ENCODE measurements at regions not wholly inside any gene's neighbourhood (a gene's known extent, or its start where the extent isn't known, plus 50 kb on each side); places are given as distances from the start of the nearest gene placed in this dataset.

GRCh38 chr14:71576472-71576871, 355.8 kb upstream of the RGS6 start (continued):
- no peak for TF ChIP-seq ZNF462 (CRISPR knock-in tag; IDR thresholded peaks at IDR 0.05)
- TF ChIP-seq ZNF114 (CRISPR knock-in tag; IDR thresholded peaks at IDR 0.05) = no peak
- no peak for TF ChIP-seq POLR2AphosphoS5 (IDR thresholded peaks at IDR 0.05; ENCODE audit: low read depth)
- no peak for TF ChIP-seq REST (IDR thresholded peaks at IDR 0.05; ENCODE audit: unreplicated experiment)
- no peak for TF ChIP-seq CREB1 (CRISPR knock-in tag; IDR thresholded peaks at IDR 0.05; ENCODE audit: low read depth)

- H3K36me3 Mint-ChIP-seq (ENCODE audit: low read depth) = no peaks in the 10 kb centered on the region
- no peak overlapping the region for H3K4me3 Mint-ChIP-seq
- no peak overlapping the region; the same call in 1 of the 2 replicates for H3K27ac Mint-ChIP-seq
- no peak for DNase-seq (ENCODE audit: low spot score)
- Histone ChIP-seq H3K4me1 (ENCODE audit: insufficient read depth) (peaks cover 22% of the 10 kb centered on the region; the same call in 1 of the 2 replicates), H3F3A (replicated peaks; ENCODE audit: low read depth) (no peaks in the 10 kb centered on the region), H3K4me3 (no peak overlapping the region), H3K79me2 (replicated peaks; ENCODE audit: insufficient read depth) (no peaks in the 10 kb centered on the region), H4K20me1 (replicated peaks; ENCODE audit: insufficient read depth) (no peaks in the 10 kb centered on the region), H3K9me2 (ENCODE audit: insufficient read depth) (no peaks in the 10 kb centered on the region), H3K27me3 (ENCODE audit: insufficient read depth) (no peaks in the 10 kb centered on the region), H3K4me2 (no peak overlapping the region), H2AFZ (no peak overlapping the region), H3K27ac (ENCODE audit: low read depth) (no peak overlapping the region), H3K36me3 (ENCODE audit: insufficient read depth) (no peaks in the 10 kb centered on the region)
- peaks cover 6% of the 10 kb centered on the region for H3K27me3 Mint-ChIP-seq (ENCODE audit: insufficient read depth, low read depth, poor library complexity)
- H3K9me3 Mint-ChIP-seq = no peaks in the 10 kb centered on the region
- ATAC-seq = peak; percentile 30; the same call in 1 of the 3 replicates
- H3K4me1 Mint-ChIP-seq = peaks cover 32% of the 10 kb centered on the region
- TF ChIP-seq ZNF331 (CRISPR knock-in tag; IDR thresholded peaks at IDR 0.05; ENCODE audit: low read depth) (no peak), STAT1 (IDR thresholded peaks at IDR 0.05; ENCODE audit: unreplicated experiment) (no peak), POLR2AphosphoS5 (IDR thresholded peaks at IDR 0.05; ENCODE audit: low read depth) (no peak), ZNF114 (CRISPR knock-in tag; IDR thresholded peaks at IDR 0.05) (no peak), CREB1 (CRISPR knock-in tag; IDR thresholded peaks at IDR 0.05; ENCODE audit: low read depth) (no peak), REST (IDR thresholded peaks at IDR 0.05; ENCODE audit: unreplicated experiment) (no peak), NANOG (IDR thresholded peaks at IDR 0.05; ENCODE audit: borderline replicate concordance) (no peak), CTCF (conservative IDR thresholded peaks at IDR 0.05; ENCODE audit: low read depth in 2 of 2) (no peak)
These were observed 352.9 kb upstream of the RGS6 start for GRCh38 chr14:71579331-71579730.

Data from GM23338 (cell line).